GM12873 (cell line): ENCODE measurements at regions not wholly inside any gene's neighbourhood (a gene's known extent, or its start where the extent isn't known, plus 50 kb on each side); places are given as distances from the start of the nearest gene placed in this dataset.

Source experiments
- TF ChIP-seq, protein P1 (sequence below): IDR thresholded peaks from 2 replicates; pipeline ENCODE4 v1.5.1; 2012; ENCODE audit warnings: low read depth, mild to moderate bottlenecking, moderate library complexity, low read length, control low read depth; ENCODE audit not compliant: insufficient read depth; ENCODE audit errors: missing control alignments

DNA sequence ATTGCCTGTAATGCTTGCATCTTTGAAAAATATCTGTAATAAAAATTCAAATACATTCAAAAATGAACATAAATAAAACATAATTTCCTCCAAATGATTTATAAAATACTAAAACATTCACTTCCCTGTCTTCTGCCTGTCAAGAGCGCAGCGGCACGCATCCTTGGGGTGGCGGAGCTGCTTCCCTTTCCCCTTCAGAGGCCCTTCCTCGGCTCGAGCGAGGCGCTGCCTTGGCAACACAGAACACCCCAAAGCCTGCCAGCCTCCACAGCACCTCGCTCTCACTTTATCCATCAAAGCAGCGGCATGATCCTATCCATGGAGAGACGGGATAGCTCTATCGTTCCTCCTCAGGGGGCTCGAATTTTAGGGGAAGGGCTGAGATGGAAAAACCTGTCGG lies 146.2 kb downstream of the GXYLT1 start:
- TF ChIP-seq, protein P1, sequence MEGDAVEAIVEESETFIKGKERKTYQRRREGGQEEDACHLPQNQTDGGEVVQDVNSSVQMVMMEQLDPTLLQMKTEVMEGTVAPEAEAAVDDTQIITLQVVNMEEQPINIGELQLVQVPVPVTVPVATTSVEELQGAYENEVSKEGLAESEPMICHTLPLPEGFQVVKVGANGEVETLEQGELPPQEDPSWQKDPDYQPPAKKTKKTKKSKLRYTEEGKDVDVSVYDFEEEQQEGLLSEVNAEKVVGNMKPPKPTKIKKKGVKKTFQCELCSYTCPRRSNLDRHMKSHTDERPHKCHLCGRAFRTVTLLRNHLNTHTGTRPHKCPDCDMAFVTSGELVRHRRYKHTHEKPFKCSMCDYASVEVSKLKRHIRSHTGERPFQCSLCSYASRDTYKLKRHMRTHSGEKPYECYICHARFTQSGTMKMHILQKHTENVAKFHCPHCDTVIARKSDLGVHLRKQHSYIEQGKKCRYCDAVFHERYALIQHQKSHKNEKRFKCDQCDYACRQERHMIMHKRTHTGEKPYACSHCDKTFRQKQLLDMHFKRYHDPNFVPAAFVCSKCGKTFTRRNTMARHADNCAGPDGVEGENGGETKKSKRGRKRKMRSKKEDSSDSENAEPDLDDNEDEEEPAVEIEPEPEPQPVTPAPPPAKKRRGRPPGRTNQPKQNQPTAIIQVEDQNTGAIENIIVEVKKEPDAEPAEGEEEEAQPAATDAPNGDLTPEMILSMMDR, result no peak

DNA sequence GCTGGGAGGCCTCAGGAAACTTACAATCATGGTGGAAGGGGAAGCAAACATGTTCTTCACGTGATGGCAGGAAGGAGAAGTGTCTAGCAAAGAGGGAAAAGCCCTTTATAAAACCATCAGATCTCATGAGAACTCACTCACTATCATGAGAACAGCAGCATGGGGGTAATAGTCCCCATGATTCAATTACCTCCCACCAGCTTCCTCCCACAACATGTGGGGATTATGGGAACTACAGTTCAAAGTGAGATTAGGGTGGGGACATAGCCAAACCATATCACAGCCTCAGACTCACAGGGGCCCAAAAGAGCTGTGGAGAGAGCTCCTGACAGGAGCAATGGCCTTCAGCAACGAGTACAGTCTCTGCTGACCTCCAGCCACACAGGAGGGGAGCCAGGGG lies 151.4 kb downstream of the GXYLT1 start:
- TF ChIP-seq, protein P1, result no peak

DNA sequence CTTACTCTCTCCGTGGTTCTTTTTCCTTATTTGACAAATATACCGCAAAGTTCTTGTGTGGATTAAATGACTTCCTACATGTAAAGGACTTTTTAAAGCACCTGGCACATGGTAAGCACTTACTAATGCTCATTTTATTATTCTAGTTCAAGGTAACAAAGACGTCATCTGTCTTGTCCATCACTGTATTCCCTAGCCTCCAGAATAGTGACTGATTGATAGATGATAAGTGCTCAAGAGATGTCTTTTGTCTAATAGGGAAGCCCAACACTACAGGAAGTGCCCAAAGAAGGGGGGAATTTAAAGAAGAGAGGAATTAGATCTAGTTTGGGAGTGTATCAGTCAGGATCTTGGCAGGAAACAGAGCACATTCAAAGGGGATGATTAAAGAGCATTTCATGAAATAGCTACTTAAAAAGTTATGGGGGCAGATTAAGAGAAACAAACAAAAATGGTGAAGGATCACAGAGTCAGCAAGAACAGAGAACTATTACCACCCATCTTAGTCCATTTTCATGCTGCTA lies 151.9 kb downstream of the GXYLT1 start:
- TF ChIP-seq, protein P1, result no peak

DNA sequence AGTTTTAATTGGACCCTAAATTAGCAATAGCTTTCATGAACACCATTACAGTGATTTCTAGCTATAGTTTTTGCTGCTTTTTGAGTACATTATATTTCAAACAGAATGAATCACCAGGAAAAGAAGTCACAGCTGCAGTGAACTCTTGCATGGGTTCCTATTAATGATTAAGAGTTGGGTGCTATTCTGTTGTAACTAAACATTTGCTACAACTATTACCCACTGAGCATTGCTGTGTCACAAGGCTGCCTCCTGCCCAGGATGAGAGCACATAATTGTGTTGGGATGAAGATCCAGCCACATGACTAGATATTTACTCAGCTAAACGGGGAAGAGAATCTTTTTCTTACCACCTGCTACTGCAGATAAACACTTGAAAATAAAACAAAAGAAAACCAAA lies 152.7 kb downstream of the GXYLT1 start:
- TF ChIP-seq, protein P1, result no peak

DNA sequence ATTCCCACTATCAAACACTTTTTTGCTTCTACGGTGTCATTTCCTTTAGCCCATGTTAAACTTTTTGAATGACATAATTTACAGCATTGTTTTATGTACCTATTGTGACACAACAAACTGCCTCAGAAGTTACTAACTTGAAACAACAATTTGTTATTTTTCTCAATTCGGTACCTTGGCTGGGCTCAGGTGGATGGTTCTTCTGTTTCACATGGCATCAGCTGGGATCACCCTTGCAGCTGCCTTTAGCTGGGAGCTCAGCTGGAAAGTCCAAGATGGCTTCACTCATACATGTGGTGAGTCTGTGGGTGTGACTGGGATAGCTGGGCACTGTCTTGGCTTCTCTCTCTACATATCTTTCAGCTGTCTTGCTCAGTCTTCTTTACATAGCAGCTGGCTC lies 156.0 kb downstream of the GXYLT1 start:
- TF ChIP-seq, protein P1, result no peak

DNA sequence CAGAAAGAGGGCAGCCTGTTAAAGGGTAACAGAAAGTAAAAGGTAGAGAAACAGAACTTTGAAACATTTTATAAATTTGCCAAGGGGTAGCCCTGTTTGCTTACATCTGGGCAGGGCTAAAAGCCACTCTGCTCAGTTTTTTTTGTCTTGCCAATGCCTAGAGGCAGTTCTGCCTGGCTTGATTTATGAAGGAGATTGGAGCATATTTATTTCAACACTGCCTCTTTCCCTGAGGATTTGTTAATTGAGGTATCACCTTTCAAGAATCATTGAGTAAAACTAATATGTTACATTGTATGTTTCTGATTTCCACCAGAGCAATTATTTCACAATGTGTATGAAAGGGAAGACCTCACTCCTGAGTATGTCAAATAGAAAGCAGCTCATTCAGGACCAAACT lies 160.8 kb downstream of the GXYLT1 start:
- TF ChIP-seq, protein P1, result no peak

DNA sequence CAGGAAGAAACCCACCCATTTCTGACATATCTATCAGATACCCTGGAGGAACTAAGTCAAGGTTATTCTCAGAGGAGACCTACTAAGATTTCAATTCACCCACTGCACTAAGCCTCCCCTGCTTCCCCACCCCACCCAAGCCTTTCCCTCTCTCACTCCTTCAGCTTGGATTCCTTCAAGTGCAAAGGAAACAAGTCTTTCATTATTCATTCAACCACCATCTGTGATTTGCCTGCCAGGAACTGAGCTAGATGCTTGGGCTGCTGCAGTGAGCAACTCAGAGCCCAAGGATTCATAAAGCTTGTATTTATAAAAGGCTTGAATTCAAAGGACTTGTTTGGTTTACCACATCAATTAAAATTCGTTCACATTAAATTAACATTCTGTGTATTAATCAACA lies 161.3 kb downstream of the GXYLT1 start:
- TF ChIP-seq, protein P1, result no peak
